Stimulated activated CD4-positive, alpha-beta T cell treated with anti-CD3 and anti-CD28 coated beads, Interleukin-1b, Interleukin-23, amount 100 ng/mL, for 48 hours (primary cell): ENCODE measurements at regions not wholly inside any gene's neighbourhood (a gene's known extent, or its start where the extent isn't known, plus 50 kb on each side); places are given as distances from the start of the nearest gene placed in this dataset.

Source experiments
- DNase-seq: peaks from one replicate; pipeline ENCODE4 v3.0.0-alpha.2; 2020

DNA sequence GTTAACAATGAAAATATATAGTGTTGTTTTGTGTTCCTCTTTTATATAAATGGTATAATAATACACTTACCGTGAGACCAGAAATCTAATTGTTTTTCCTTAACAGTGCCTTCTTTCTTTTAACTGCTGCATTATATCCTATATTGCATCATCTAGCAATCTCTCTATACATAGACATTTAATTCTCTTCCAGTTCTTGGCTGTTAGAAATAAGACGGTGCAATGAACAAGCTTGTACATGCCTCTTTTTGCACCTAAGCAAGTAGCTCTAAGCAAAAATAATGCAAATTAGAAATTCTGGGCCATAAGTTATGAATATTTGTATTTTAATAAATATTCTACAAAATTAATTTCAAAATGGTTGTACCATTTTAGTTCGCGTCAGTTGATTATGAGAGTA lies 55.9 kb upstream of the AHR start:
- DNase-seq = no peak

DNA sequence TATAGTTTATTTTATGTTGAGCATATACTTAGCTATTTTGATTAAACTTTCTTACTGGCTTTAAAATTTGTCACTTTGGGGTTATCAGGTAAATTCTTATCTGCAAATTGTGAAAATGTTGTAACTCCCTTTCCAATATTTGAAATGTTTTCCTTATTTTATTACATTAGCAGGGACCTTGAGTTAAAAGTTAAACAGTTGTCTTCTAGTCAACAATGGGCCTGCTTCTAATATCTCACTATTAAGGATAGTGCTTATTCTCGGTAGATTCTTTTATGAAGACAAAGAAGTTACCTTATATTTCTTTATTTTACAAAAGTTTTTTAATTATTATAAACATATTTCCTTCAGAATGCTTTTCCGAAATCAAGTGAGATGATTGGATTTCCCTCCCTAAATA lies 53.7 kb upstream of the AHR start:
- DNase-seq = no peak

DNA sequence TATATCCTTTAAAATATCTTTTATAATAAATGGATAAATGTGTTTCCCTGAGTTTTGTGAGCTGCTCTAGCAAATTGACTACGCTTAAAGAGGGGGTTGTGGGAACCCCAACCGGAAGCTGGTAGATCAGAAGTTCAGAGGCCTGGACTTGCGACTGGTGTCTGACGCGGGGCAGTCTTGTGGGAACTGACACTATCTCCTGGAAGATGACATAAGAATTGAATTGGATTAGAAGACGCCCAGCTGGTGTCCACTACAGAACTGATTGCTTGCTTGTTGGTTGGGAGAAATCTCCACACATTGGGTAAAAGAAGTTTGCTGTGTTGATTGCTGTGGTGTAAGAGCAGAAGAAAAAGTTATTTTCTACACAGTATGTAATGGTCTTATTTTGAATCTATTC lies 51.1 kb upstream of the AHR start:
- no peak for DNase-seq

DNA sequence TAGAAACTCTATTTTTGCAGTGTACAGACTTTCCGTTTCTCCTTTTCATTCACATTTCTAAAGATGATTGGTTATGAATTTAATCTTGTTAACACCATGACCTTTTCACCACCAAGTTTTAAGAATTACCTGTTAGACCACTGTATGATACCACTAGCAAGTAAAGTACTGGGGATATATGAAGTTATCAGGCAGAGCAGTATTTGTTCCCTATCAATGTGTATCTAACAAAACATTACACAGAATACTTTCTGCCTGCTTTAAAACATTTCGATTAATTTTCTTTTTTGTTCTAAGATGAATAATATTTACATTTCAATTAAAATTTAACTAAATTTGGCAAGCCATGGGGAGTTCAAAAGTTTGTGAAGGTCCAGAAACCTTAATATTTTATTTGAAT lies 49.9 kb upstream of the AHR start:
- DNase-seq = no peak
